Mesenchymal stem cell (in vitro differentiated cells and primary cell): ENCODE measurements at regions not wholly inside any gene's neighbourhood (a gene's known extent, or its start where the extent isn't known, plus 50 kb on each side); places are given as distances from the start of the nearest gene placed in this dataset.

Source experiments
- DNase-seq: peaks from one replicate; pipeline ENCODE4 v3.0.0-alpha.2; 2013
- H2AFZ ChIP-seq: one replicate; pipeline ENCODE4 v1.6.1; 2013; ENCODE audit warnings: low read depth, mild to moderate bottlenecking, control low read depth, inconsistent platforms, low read length, moderate library complexity
- H2AK5ac ChIP-seq: 2 replicates; pipeline ENCODE4 v1.6.1; 2013; ENCODE audit warnings: low read length, moderate library complexity, mild to moderate bottlenecking, inconsistent platforms; ENCODE audit not compliant: severe bottlenecking
- H2BK120ac ChIP-seq: one replicate; pipeline ENCODE4 v1.6.1; 2013; ENCODE audit warnings: low read depth, mild to moderate bottlenecking, inconsistent platforms, low read length, moderate library complexity
- H2BK12ac ChIP-seq, 2 experiments: one replicate each; pipeline ENCODE4 v1.6.1; 2013; ENCODE audit warnings: inconsistent platforms in 2 of 2, low read length in 2 of 2, mild to moderate bottlenecking in 2 of 2, moderate library complexity in 2 of 2, control low read depth in 1 of 2
- H2BK15ac ChIP-seq: one replicate; pipeline ENCODE4 v1.6.1; 2013; ENCODE audit warnings: mild to moderate bottlenecking, low read depth, inconsistent platforms; ENCODE audit not compliant: poor library complexity, severe bottlenecking
- H2BK5ac ChIP-seq: 2 replicates; pipeline ENCODE4 v1.6.1; 2013; ENCODE audit warnings: low read depth, mild to moderate bottlenecking, low read length, control low read depth, inconsistent platforms; ENCODE audit not compliant: poor library complexity, severe bottlenecking
- H3K14ac ChIP-seq, 2 experiments: one replicate each; pipeline ENCODE4 v1.6.1; 2013; ENCODE audit warnings: inconsistent platforms in 2 of 2, low read length in 2 of 2, control low read depth in 1 of 2, mild to moderate bottlenecking in 1 of 2, moderate library complexity in 1 of 2
- H3K18ac ChIP-seq, 2 experiments: one replicate each; pipeline ENCODE4 v1.6.1; 2013; ENCODE audit warnings: inconsistent platforms in 2 of 2, low read length in 2 of 2, control low read depth in 1 of 2, low read depth in 1 of 2, mild to moderate bottlenecking in 1 of 2
- H3K23ac ChIP-seq, 2 experiments: one replicate each; pipeline ENCODE4 v1.6.1; 2013; ENCODE audit warnings: inconsistent platforms in 2 of 2, low read length in 2 of 2, mild to moderate bottlenecking in 2 of 2, moderate library complexity in 2 of 2, control low read depth in 1 of 2
- H3K27ac ChIP-seq: 2 replicates; pipeline ENCODE4 v1.5.1; 2013; ENCODE audit warnings: mild to moderate bottlenecking, moderate library complexity, low read length, control low read depth, inconsistent platforms; ENCODE audit not compliant: poor library complexity, severe bottlenecking
- H3K27me3 ChIP-seq, 2 experiments: 2 replicates each; pipeline versions ENCODE4 v1.6.1 to v1.7.0; 2013; ENCODE audit warnings: low read length in 2 of 2, mild to moderate bottlenecking in 2 of 2, moderate library complexity in 2 of 2, control low read depth in 1 of 2, inconsistent platforms in 1 of 2; ENCODE audit not compliant: control insufficient read depth in 1 of 2, insufficient read depth in 1 of 2
- H3K36me3 ChIP-seq, 2 experiments: 2 replicates each; pipeline versions ENCODE4 v1.6.1 to v1.7.0; 2013; ENCODE audit warnings: low read length in 2 of 2, control low read depth in 1 of 2, inconsistent platforms in 1 of 2, low read depth in 1 of 2, mild to moderate bottlenecking in 1 of 2; ENCODE audit not compliant: insufficient read depth in 2 of 2, control insufficient read depth in 1 of 2
- H3K4ac ChIP-seq, 2 experiments: one replicate each; pipeline ENCODE4 v1.6.1; 2013; ENCODE audit warnings: inconsistent platforms in 2 of 2, low read length in 2 of 2, mild to moderate bottlenecking in 2 of 2, moderate library complexity in 2 of 2, control low read depth in 1 of 2, low read depth in 1 of 2
- H3K4me1 ChIP-seq: 2 replicates; pipeline ENCODE4 v1.6.1; 2013; ENCODE audit warnings: low read depth, low read length, control low read depth; ENCODE audit not compliant: control insufficient read depth, insufficient read depth
- H3K4me2 ChIP-seq: 2 replicates; pipeline ENCODE4 v1.6.1; 2013; ENCODE audit warnings: low read length, mild to moderate bottlenecking, inconsistent platforms; ENCODE audit not compliant: poor library complexity, severe bottlenecking
- H3K4me3 ChIP-seq, 2 experiments: 2 replicates each; pipeline versions ENCODE4 v1.5.1 to v1.7.0; 2013; ENCODE audit warnings: low read length in 2 of 2, mild to moderate bottlenecking in 2 of 2, control low read depth in 1 of 2, low read depth in 1 of 2; ENCODE audit not compliant: insufficient read depth in 1 of 2
- H3K79me1 ChIP-seq: replicated peaks from 2 replicates; pipeline ENCODE4 v1.6.1; 2013; ENCODE audit warnings: mild to moderate bottlenecking, control low read depth, low read length, inconsistent platforms; ENCODE audit not compliant: poor library complexity, severe bottlenecking
- H3K9ac ChIP-seq: 2 replicates; pipeline ENCODE4 v1.7.0; 2013; ENCODE audit warnings: mild to moderate bottlenecking, low read length, moderate library complexity
- H3K9me3 ChIP-seq: 2 replicates; pipeline ENCODE4 v1.7.0; 2013; ENCODE audit warnings: mild to moderate bottlenecking, low read length; ENCODE audit not compliant: control insufficient read depth
- H4K8ac ChIP-seq: one replicate; pipeline ENCODE4 v1.6.1; 2013; ENCODE audit warnings: inconsistent platforms, mild to moderate bottlenecking, low read length, moderate library complexity
- H4K91ac ChIP-seq: one replicate; pipeline ENCODE4 v1.6.1; 2013; ENCODE audit warnings: mild to moderate bottlenecking, low read length, inconsistent platforms
- WGBS: methylation state at CpG from one replicate; pipeline ENCODE4 v1.1.7; 2013; ENCODE audit warnings: mixed read lengths; 5-methylcytosine and 5-hydroxymethylcytosine counted together

DNA sequence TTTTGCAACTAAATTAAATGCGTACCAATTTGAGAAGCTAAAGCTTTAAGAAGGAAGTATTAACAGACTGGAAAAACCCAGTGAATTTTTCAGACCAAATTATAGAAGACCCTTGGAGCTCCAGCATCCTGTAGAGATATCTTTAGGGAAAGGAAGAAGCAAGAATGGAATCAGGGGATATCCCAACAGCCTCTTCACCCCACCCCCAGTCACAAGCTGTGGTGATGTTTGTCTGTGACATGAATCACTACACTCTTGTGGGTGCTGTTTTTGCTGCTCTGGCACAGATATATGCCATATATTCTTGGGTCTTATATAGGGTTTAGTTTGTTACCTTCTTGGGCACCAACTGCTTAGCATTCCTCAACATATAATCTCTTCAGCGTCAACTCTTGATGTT is 78.5 kb upstream of the BCL6 start:
- no peak overlapping the region for H2BK5ac ChIP-seq
- H3K9ac ChIP-seq: no peak overlapping the region
- no peak overlapping the region for H2BK120ac ChIP-seq
- H3K23ac ChIP-seq: no peak overlapping the region
- H4K91ac ChIP-seq: no peak overlapping the region
- no peak overlapping the region for H3K14ac ChIP-seq
- H3K79me1 ChIP-seq: no peaks in the 10 kb centered on the region
- 100% methylated on average over 2 of the region's 2 CpGs for WGBS
- H3K4me3 ChIP-seq: no peak overlapping the region
- no peak for DNase-seq
- no peak overlapping the region for H3K4ac ChIP-seq
- no peak overlapping the region for H4K8ac ChIP-seq
- H3K27me3 ChIP-seq: no peaks in the 10 kb centered on the region
- H3K18ac ChIP-seq: no peak overlapping the region
- H3K36me3 ChIP-seq: no peaks in the 10 kb centered on the region
- H2AFZ ChIP-seq: no peak overlapping the region
- no peak overlapping the region for H3K4me2 ChIP-seq
- H2AK5ac ChIP-seq: no peak overlapping the region
- no peak overlapping the region for H2BK12ac ChIP-seq
- no peaks in the 10 kb centered on the region for H3K4me1 ChIP-seq
- H3K27ac ChIP-seq: no peak overlapping the region
- H3K9me3 ChIP-seq: no peaks in the 10 kb centered on the region
- no peak overlapping the region for H2BK15ac ChIP-seq

DNA sequence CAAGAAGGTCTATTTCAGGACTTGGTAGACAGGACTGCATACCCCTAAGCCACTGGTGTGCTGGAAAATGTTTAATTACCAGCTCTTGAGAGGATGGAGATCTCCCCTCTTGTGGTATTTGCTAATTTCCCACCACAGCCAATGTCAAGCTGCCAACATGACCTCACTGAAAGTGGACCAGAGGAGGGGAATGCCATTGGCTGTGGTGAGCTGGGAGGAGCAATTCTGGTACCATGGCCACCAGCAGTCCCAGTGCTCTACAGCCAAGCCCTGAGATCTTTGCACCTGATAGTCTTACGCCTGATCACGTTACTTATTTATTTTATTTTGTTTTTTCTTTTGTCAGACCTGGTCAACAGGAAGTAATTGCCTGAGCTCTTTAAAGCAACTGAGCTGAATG is 82.5 kb upstream of the BCL6 start:
- H3K4me3 ChIP-seq: no peak overlapping the region
- H3K4me2 ChIP-seq: no peak overlapping the region
- no peak for DNase-seq
- H3K14ac ChIP-seq: no peak overlapping the region
- H3K79me1 ChIP-seq: no peaks in the 10 kb centered on the region
- no peak overlapping the region for H3K27ac ChIP-seq
- no peak overlapping the region for H3K18ac ChIP-seq
- H4K91ac ChIP-seq: no peak overlapping the region
- H3K9me3 ChIP-seq: no peaks in the 10 kb centered on the region
- H2AFZ ChIP-seq: no peak overlapping the region
- no peak overlapping the region for H4K8ac ChIP-seq
- H2AK5ac ChIP-seq: no peak overlapping the region
- H3K4ac ChIP-seq: no peak overlapping the region
- no peaks in the 10 kb centered on the region for H3K27me3 ChIP-seq
- no peak overlapping the region for H2BK120ac ChIP-seq
- no peak overlapping the region for H2BK15ac ChIP-seq
- no peak overlapping the region for H3K9ac ChIP-seq
- H3K36me3 ChIP-seq: no peaks in the 10 kb centered on the region
- H2BK5ac ChIP-seq: no peak overlapping the region
- peaks cover 4% of the 10 kb centered on the region for H3K4me1 ChIP-seq
- H2BK12ac ChIP-seq: no peak overlapping the region
- H3K23ac ChIP-seq: no peak overlapping the region
- WGBS: 98% methylated on average over 2 of the region's 2 CpGs

DNA sequence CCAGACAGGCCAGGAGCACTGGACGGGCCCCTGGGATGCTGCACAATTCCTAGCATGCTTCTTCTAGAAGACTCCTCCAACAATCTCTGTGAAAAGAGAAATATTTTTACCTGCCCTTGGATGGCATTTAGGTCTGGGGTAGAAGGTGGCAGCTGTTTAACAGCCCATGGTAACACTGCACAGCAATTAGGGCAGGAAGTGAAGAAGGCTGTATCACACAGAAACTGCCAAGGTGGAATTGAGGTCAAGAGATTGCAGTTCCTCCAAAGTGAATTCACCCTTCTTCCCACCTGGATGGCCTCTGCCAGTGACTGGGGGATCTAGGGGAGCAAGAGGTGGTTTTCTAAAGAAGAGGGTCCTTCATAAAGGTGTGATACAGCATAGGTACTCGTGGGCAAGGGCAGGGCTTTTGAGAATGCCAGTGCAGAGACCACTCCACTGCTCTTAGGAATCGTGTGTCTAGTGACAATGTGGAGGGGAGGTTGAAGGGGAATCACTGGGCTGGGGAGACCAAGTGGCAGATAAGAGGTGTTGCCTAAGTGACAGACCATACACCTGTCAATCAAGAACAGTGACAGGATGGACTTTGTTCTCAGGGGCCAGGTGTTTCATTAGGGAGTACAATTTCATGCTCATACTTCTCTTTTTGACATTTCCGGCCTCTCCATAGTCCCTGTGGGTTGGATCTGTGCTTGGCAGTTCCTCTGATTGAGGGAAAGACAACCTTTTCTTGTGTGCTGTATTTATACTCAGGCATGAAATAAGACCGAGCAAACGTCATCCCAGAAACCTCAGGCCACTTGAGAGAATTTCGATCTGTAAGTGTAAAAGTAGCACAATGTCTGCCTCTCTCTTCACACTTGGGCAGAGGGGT is 83.5 kb upstream of the BCL6 start:
- Histone ChIP-seq H2AK5ac (no peak overlapping the region), H3K23ac (no peak overlapping the region), H3K36me3 (no peaks in the 10 kb centered on the region), H3K4me2 (no peak overlapping the region), H3K18ac (no peak overlapping the region), H3K9ac (no peak overlapping the region), H2BK5ac (no peak overlapping the region), H3K27ac (no peak overlapping the region), H3K4me1 (peaks cover 4% of the 10 kb centered on the region), H2BK15ac (no peak overlapping the region), H2BK12ac (no peak overlapping the region), H4K91ac (no peak overlapping the region), H2AFZ (no peak overlapping the region), H3K4ac (no peak overlapping the region), H4K8ac (no peak overlapping the region), H2BK120ac (no peak overlapping the region), H3K4me3 (no peak overlapping the region), H3K27me3 (no peaks in the 10 kb centered on the region), H3K14ac (no peak overlapping the region), H3K79me1 (no peaks in the 10 kb centered on the region), H3K9me3 (no peaks in the 10 kb centered on the region)
- no peak for DNase-seq
- 89% methylated on average over 6 of the region's 7 CpGs for WGBS

DNA sequence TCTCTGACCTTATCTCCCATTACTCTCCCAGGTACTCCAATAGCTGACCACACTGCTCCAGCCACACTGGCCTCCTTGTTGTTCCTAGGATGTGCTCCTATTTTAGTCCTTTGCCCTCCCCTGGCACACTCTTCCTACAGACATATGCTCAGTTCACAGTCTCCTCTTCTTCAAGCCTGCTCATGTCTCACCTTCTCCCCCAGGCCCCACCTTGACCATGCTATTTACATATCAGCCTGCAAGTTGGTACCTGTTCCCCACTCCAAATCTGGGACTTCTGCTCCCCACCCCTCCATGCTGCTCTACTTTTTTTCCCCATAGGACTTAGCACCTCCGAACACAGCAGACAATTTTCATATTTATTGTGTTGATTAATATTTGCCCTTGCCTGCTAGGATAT is 84.9 kb upstream of the BCL6 start:
- no peak for DNase-seq
- H2BK15ac ChIP-seq: no peak overlapping the region
- H3K9ac ChIP-seq: no peak overlapping the region
- WGBS: no CpG with 5 or more reads among the region's 1 CpG
- H3K4me2 ChIP-seq: no peak overlapping the region
- H3K79me1 ChIP-seq: no peaks in the 10 kb centered on the region
- no peak overlapping the region for H3K14ac ChIP-seq
- no peak overlapping the region for H3K4me3 ChIP-seq
- no peak overlapping the region for H2BK120ac ChIP-seq
- H2AFZ ChIP-seq: no peak overlapping the region
- H3K9me3 ChIP-seq: no peaks in the 10 kb centered on the region
- no peak overlapping the region for H2AK5ac ChIP-seq
- no peak overlapping the region for H3K23ac ChIP-seq
- H3K4ac ChIP-seq: no peak overlapping the region
- H4K8ac ChIP-seq: no peak overlapping the region
- H3K18ac ChIP-seq: no peak overlapping the region
- H3K27ac ChIP-seq: no peak overlapping the region
- no peaks in the 10 kb centered on the region for H3K36me3 ChIP-seq
- no peak overlapping the region for H4K91ac ChIP-seq
- H3K27me3 ChIP-seq: no peaks in the 10 kb centered on the region
- H2BK12ac ChIP-seq: no peak overlapping the region
- peaks cover 4% of the 10 kb centered on the region for H3K4me1 ChIP-seq
- H2BK5ac ChIP-seq: no peak overlapping the region
